Breast epithelium (tissue), 3 donors: ENCODE measurements at regions not wholly inside any gene's neighbourhood (a gene's known extent, or its start where the extent isn't known, plus 50 kb on each side); places are given as distances from the start of the nearest gene placed in this dataset.

Experiments
- POLR2AphosphoS5 ChIP-seq, 3 donors: sonication (generic); formaldehyde crosslinking; IDR thresholded peaks; one replicate each; pipeline ENCODE4 v1.6.1; 2017; ENCODE audit warnings: antibody characterized with exemption in 3 of 3
- TF ChIP-seq, protein P1 (sequence below), 3 donors: fragments of 450-650 bp; IDR thresholded peaks; one replicate each; pipeline ENCODE4 v1.5.1; 2016 to 2017; ENCODE audit warnings: antibody characterized with exemption in 3 of 3, mild to moderate bottlenecking in 3 of 3, moderate library complexity in 3 of 3

DNA sequence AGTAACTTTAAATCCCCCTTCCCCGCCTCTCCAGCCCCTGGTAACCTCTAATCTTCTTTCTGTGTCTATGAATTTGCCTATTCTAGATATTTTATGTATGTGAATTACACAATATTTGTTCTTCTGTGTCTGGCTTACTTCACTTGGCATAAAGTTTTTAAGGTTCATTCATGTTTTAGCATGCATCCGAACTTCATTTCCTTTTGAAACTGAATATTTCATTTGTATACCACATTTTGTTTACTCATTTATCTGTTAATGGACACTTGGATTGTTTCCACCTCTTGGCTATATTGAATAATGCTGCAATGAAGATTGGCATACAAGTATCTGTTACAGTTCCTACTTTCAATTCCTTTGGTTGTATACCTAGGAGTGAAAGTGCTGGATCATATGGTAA, 205.3 kb downstream of the TM2D1 start:
- TF ChIP-seq, protein P1, sequence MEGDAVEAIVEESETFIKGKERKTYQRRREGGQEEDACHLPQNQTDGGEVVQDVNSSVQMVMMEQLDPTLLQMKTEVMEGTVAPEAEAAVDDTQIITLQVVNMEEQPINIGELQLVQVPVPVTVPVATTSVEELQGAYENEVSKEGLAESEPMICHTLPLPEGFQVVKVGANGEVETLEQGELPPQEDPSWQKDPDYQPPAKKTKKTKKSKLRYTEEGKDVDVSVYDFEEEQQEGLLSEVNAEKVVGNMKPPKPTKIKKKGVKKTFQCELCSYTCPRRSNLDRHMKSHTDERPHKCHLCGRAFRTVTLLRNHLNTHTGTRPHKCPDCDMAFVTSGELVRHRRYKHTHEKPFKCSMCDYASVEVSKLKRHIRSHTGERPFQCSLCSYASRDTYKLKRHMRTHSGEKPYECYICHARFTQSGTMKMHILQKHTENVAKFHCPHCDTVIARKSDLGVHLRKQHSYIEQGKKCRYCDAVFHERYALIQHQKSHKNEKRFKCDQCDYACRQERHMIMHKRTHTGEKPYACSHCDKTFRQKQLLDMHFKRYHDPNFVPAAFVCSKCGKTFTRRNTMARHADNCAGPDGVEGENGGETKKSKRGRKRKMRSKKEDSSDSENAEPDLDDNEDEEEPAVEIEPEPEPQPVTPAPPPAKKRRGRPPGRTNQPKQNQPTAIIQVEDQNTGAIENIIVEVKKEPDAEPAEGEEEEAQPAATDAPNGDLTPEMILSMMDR (IDR thresholded peaks at IDR 0.05): no peak
- TF ChIP-seq POLR2AphosphoS5 (IDR thresholded peaks at IDR 0.05): no peak
